ENCODE measurements at regions not wholly inside any gene's neighbourhood (a gene's known extent, or its start where the extent isn't known, plus 50 kb on each side); places are given as distances from the start of the nearest gene placed in this dataset.

- Histone ChIP-seq H3K9me3 (ENCODE audit: insufficient read depth, low read length) (no peaks in the 10 kb centered on the region), H4K20me1 (ENCODE audit: insufficient read depth, low read length) (no peaks in the 10 kb centered on the region), H3K79me2 (ENCODE audit: low read length) (no peaks in the 10 kb centered on the region), H3K27ac (ENCODE audit: low read length) (no peak overlapping the region), H3K4me3 (ENCODE audit: low read length) (peak overlapping the region; percentile 44), H2AFZ (ENCODE audit: low read depth, low read length) (no peak overlapping the region), H3K27me3 (ENCODE audit: low read depth, low read length) (no peaks in the 10 kb centered on the region), H3K9ac (ENCODE audit: low read length) (no peak overlapping the region), H3K4me1 (ENCODE audit: low read length) (peaks cover 12% of the 10 kb centered on the region), H3K4me2 (ENCODE audit: low read length) (peak overlapping the region; percentile 69), H3K36me3 (replicated peaks; ENCODE audit: low read depth, low read length) (no peaks in the 10 kb centered on the region)
- TF ChIP-seq CTCF (IDR thresholded peaks at IDR 0.05; ENCODE audit: low read depth, low read length): no peak
- TF ChIP-seq EZH2phosphoT487 (IDR thresholded peaks at IDR 0.05; ENCODE audit: low read depth): no peak
Measured at GRCh38 chrX:137667776-137668175, 101.8 kb downstream of the ZIC3 start.

DNA sequence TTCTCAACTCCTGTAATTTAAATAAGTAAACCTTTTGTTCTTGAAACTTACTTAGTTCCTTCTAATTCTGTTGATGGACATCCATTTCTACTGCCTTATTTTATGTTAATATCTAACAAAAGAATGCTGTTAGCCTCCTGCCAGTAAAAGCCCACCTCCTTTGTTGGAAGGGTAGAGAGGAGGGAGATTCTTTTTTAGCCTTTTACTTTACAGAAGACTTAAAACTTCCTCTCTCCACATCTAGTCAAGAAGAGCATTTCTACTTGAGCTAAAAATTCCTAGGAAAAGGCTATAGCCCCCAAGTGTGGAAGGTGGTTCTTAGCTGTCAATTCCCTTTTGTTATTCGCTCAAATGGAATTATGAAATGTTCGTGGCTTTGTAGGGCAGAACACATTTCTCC lies 118.7 kb downstream of the ZIC3 start:
- H3K4me2 ChIP-seq (ENCODE audit: low read length): no peak overlapping the region
- no peak overlapping the region for H3K27ac ChIP-seq (ENCODE audit: low read length)
- no peak overlapping the region for H3K9ac ChIP-seq (ENCODE audit: low read length)
- no peaks in the 10 kb centered on the region for H3K27me3 ChIP-seq (ENCODE audit: low read depth, low read length)
- no peaks in the 10 kb centered on the region for H3K4me1 ChIP-seq (ENCODE audit: low read length)
- no peaks in the 10 kb centered on the region for H3K36me3 ChIP-seq (replicated peaks; ENCODE audit: low read depth, low read length)
- H3K9me3 ChIP-seq (ENCODE audit: insufficient read depth, low read length): no peaks in the 10 kb centered on the region
- H2AFZ ChIP-seq (ENCODE audit: low read depth, low read length): no peak overlapping the region
- H3K79me2 ChIP-seq (ENCODE audit: low read length): no peaks in the 10 kb centered on the region
- TF ChIP-seq EZH2phosphoT487 (IDR thresholded peaks at IDR 0.05; ENCODE audit: low read depth) (no peak), CTCF (IDR thresholded peaks at IDR 0.05; ENCODE audit: low read depth, low read length) (no peak)
- H3K4me3 ChIP-seq (ENCODE audit: low read length): no peak overlapping the region
- no peaks in the 10 kb centered on the region for H4K20me1 ChIP-seq (ENCODE audit: insufficient read depth, low read length)

DNA sequence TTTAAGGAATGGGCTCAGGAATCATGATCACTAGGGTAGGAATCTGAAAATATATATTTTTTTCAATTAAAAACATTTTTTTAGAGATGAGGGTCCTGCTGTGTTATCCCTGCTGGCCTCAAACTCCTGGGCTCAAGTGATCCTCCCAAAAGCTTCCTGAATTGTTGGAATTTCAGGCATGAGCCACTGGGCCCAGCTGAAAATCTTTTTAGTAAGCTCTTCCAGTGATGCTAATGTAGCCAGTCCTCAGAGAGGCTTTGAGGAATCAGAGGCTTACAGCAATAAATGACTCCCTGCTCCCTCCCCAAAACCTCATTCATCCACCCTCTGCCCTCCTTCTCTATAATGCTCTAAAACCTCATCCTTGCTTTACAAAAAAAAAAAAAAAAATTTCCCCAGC lies 129.5 kb downstream of the ZIC3 start:
- Histone ChIP-seq H4K20me1 (ENCODE audit: insufficient read depth, low read length) (no peaks in the 10 kb centered on the region), H3K4me1 (ENCODE audit: low read length) (no peaks in the 10 kb centered on the region), H3K4me2 (ENCODE audit: low read length) (no peak overlapping the region), H3K27ac (ENCODE audit: low read length) (no peak overlapping the region), H3K4me3 (ENCODE audit: low read length) (no peak overlapping the region), H3K36me3 (replicated peaks; ENCODE audit: low read depth, low read length) (no peaks in the 10 kb centered on the region), H3K9me3 (ENCODE audit: insufficient read depth, low read length) (no peaks in the 10 kb centered on the region), H3K27me3 (ENCODE audit: low read depth, low read length) (no peaks in the 10 kb centered on the region), H3K9ac (ENCODE audit: low read length) (no peak overlapping the region), H2AFZ (ENCODE audit: low read depth, low read length) (no peak overlapping the region), H3K79me2 (ENCODE audit: low read length) (no peaks in the 10 kb centered on the region)
- TF ChIP-seq CTCF (IDR thresholded peaks at IDR 0.05; ENCODE audit: low read depth, low read length): no peak
- TF ChIP-seq EZH2phosphoT487 (IDR thresholded peaks at IDR 0.05; ENCODE audit: low read depth): no peak

DNA sequence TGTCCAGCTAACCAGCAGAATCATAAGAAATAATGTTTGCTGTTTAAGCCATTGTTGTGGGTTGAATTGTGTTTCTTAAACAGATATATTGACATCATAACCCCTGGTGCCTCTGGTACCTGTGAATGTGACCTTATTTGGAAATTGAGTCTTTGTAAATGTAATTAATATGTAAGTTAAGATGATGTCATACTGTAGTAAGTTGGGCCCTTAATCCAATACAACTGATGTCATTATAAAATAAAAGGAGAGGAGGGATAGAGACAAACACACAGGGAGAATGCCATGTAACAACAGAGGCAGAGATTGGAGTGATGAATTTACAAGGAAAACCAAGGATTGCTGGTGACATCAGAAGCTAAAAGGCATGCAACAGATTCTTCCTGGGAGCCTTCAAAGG lies 141.4 kb downstream of the ZIC3 start:
- Histone ChIP-seq H3K9me3 (ENCODE audit: insufficient read depth, low read length) (no peaks in the 10 kb centered on the region), H3K4me3 (ENCODE audit: low read length) (no peak overlapping the region), H3K9ac (ENCODE audit: low read length) (no peak overlapping the region), H2AFZ (ENCODE audit: low read depth, low read length) (no peak overlapping the region), H3K36me3 (replicated peaks; ENCODE audit: low read depth, low read length) (no peaks in the 10 kb centered on the region), H3K27me3 (ENCODE audit: low read depth, low read length) (no peaks in the 10 kb centered on the region), H4K20me1 (ENCODE audit: insufficient read depth, low read length) (no peaks in the 10 kb centered on the region), H3K27ac (ENCODE audit: low read length) (no peak overlapping the region), H3K79me2 (ENCODE audit: low read length) (no peaks in the 10 kb centered on the region), H3K4me2 (ENCODE audit: low read length) (no peak overlapping the region), H3K4me1 (ENCODE audit: low read length) (no peaks in the 10 kb centered on the region)
- TF ChIP-seq EZH2phosphoT487 (IDR thresholded peaks at IDR 0.05; ENCODE audit: low read depth) (no peak), CTCF (IDR thresholded peaks at IDR 0.05; ENCODE audit: low read depth, low read length) (no peak)
